ENCODE measurements at regions not wholly inside any gene's neighbourhood (a gene's known extent, or its start where the extent isn't known, plus 50 kb on each side); places are given as distances from the start of the nearest gene placed in this dataset.

DNA sequence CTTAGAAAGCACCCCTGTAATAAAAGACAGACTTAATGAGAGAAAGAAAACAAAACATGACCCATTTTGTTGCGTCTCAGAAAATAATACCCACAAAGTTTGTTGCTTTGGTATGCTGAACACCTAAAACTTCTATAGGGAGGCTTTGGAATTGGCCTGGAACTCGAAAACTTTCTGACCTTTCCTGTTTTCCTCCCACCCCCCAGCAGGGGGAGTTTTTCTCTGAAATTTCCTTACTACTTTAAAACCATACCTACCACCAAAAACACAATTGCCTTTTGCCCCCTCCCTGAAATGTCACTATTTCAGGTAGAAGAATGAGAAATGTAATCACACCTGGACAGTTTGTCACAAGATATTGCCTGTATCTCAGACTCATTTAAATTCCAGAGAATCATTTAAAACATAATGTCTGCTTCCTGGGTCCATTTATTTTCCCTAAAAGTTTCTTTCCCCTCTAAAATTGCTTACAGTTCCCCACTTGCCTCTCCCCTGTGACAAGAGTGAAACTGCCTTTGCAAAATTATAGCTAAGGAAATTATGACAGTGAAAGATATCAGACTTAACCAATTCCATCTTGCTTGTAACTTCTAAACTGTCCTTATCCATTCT, 2700.2 kb downstream of the PCDH9 start:
- in situ Hi-C loops (cut with MboI) (no loop called here), intact Hi-C loops (cut with micrococcal nuclease; ENCODE audit: unreplicated experiment) (loop anchor here (2.0 to 10.0 kb wide), 2 partner anchors 685 to 1109 kb away; no protein-coding TSS in a partner anchor)
- ChIA-PET POLR2A (no interaction called here), CTCF (interaction anchor here (0.9 to 1.7 kb wide), 6 partner anchors 9 to 1127 kb away, joined by 3 to 13 read pairs (median 3); no protein-coding TSS in a partner anchor), RAD21 (ENCODE audit: unreplicated experiment) (interaction anchor here (1.0 to 1.2 kb wide), 2 partner anchors 239 to 1108 kb away, joined by 3 to 5 read pairs; no protein-coding TSS in a partner anchor), SMC1A (ENCODE audit: uncharacterized antibody, unreplicated experiment) (interaction anchor here (1.3 kb wide), 1 partner anchor 1108 kb away, joined by 6 read pairs; no protein-coding TSS in a partner anchor)
- Histone ChIP-seq H3K4me3 (no peak overlapping the region), H3K4me1 (ENCODE audit: control insufficient read depth, insufficient read depth, low read length) (no peaks in the 10 kb centered on the region), H3K9me3 (replicated peaks; ENCODE audit: control insufficient read depth, insufficient read depth, low read length) (no peaks in the 10 kb centered on the region), H3K9ac (ENCODE audit: control insufficient read depth, insufficient read depth, low read length) (no peak overlapping the region), H3K4me2 (ENCODE audit: control insufficient read depth, insufficient read depth) (no peak overlapping the region), H3K27ac (ENCODE audit: control insufficient read depth, insufficient read depth) (no peak overlapping the region), H4K20me1 (ENCODE audit: control insufficient read depth, insufficient read depth) (no peaks in the 10 kb centered on the region), H3K79me2 (ENCODE audit: control insufficient read depth, insufficient read depth, low read length) (no peaks in the 10 kb centered on the region), H3K27me3 (replicated peaks in 1 of 2; ENCODE audit: control insufficient read depth in 2 of 2, insufficient read depth in 2 of 2, low read length in 1 of 2) (no peaks in the 10 kb centered on the region), H3K36me3 (ENCODE audit: control insufficient read depth in 2 of 2, insufficient read depth in 2 of 2, low read length in 1 of 2) (no peaks in the 10 kb centered on the region), H2AFZ (ENCODE audit: control insufficient read depth, low read depth, low read length) (no peak overlapping the region)
- FAIRE-seq, result no peak
- TF ChIP-seq NFYA (IDR thresholded peaks at IDR 0.05; ENCODE audit: borderline replicate concordance, low read depth, low read length) (no peak), ZNF217 (IDR thresholded peaks at IDR 0.05) (no peak), USF1 (IDR thresholded peaks at IDR 0.05; ENCODE audit: borderline replicate concordance, extremely low read length, insufficient read depth, low read depth, low read length) (no peak), CTCF (IDR thresholded peaks at IDR 0.05 in 2 of 3, conservative IDR thresholded peaks at IDR 0.05 in 1 of 3; ENCODE audit: control insufficient read depth in 2 of 3, extremely low read depth in 1 of 3, insufficient read depth in 1 of 3, low read depth in 3 of 3, low read length in 3 of 3) (peak; percentile 40 to 62 (median 50)), TBL1XR1 (IDR thresholded peaks at IDR 0.05; ENCODE audit: low read depth, low read length) (no peak), BCL3 (IDR thresholded peaks at IDR 0.05; ENCODE audit: borderline replicate concordance, insufficient read depth, low read depth, low read length, poor library complexity, severe bottlenecking) (no peak), ELK1 (IDR thresholded peaks at IDR 0.05; ENCODE audit: low read depth, low read length) (no peak), POLR2A (IDR thresholded peaks at IDR 0.05; ENCODE audit: low read depth, low read length) (no peak), TARDBP (IDR thresholded peaks at IDR 0.05; ENCODE audit: borderline replicate concordance) (no peak), RAD21 (IDR thresholded peaks at IDR 0.05; ENCODE audit: insufficient read depth, low read depth, low read length) (0 out of 2 replicates have a peak, but pooled peaks have one; percentile 5), PBX3 (IDR thresholded peaks at IDR 0.05; ENCODE audit: insufficient replicate concordance, low read depth, low read length) (no peak), SMC3 (IDR thresholded peaks at IDR 0.05; ENCODE audit: borderline replicate concordance, low read length) (peak; percentile 47; the same call in 1 of the 2 replicates)
- ATAC-seq, result no peak
- no TSS peak for BruUV-seq (replicated peaks)
- DNase-seq (ENCODE audit: low read depth, low spot score), result no peak
- 0% methylated on average over 2 of the region's 2 CpGs for WGBS (ENCODE audit: insufficient coverage, insufficient replicate concordance, low lambda C conversion rate, missing lambda C conversion rate)
